Transverse colon (tissue), 3 donors: ENCODE measurements at regions not wholly inside any gene's neighbourhood (a gene's known extent, or its start where the extent isn't known, plus 50 kb on each side); places are given as distances from the start of the nearest gene placed in this dataset.

ENCODE experiments used
- POLR2A ChIP-seq: fragments of 450-650 bp; IDR thresholded peaks from one replicate; pipeline ENCODE4 v1.6.1; 2016; ENCODE audit warnings: antibody characterized with exemption, mild to moderate bottlenecking, moderate library complexity
- TF ChIP-seq, protein P1 (sequence below), 5 experiments: fragments of 200-600 bp in 3 of 5; fragments of 450-650 bp in 2 of 5; sonication (generic) in 3 of 5; IDR thresholded peaks; 1 replicate in 2 of 5; 2 replicates in 3 of 5; pipeline ENCODE4 v1.5.1; 2016 to 2017; ENCODE audit warnings: antibody characterized with exemption in 5 of 5, inconsistent platforms in 3 of 5, mild to moderate bottlenecking in 2 of 5, moderate library complexity in 1 of 5

DNA sequence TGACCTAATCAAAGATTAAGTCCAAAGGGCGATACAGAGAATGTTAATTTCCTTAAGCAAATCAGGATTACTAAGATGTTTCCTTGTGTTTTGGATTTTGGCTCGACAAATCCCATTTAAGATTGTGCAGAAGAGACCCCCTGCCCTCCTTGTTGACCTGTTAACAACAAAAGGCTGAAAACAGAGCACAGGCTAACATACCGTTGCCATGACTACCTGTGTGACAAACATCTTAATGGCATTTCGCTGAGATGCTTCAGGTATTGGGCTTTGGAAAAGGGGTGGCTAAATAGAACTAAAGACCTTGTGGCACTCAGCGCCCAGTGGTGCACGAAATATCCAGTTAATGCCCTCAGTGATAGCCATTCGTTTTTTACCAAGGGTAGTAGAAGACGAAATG lies 1532.3 kb upstream of the TMEM132C start:
- TF ChIP-seq, protein P1, sequence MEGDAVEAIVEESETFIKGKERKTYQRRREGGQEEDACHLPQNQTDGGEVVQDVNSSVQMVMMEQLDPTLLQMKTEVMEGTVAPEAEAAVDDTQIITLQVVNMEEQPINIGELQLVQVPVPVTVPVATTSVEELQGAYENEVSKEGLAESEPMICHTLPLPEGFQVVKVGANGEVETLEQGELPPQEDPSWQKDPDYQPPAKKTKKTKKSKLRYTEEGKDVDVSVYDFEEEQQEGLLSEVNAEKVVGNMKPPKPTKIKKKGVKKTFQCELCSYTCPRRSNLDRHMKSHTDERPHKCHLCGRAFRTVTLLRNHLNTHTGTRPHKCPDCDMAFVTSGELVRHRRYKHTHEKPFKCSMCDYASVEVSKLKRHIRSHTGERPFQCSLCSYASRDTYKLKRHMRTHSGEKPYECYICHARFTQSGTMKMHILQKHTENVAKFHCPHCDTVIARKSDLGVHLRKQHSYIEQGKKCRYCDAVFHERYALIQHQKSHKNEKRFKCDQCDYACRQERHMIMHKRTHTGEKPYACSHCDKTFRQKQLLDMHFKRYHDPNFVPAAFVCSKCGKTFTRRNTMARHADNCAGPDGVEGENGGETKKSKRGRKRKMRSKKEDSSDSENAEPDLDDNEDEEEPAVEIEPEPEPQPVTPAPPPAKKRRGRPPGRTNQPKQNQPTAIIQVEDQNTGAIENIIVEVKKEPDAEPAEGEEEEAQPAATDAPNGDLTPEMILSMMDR (IDR thresholded peaks at IDR 0.05): no peak
- TF ChIP-seq POLR2A: no peak
